Activated naive CD4-positive, alpha-beta T cell treated with Interleukin-2 at 50 U/mL for 16 hours (primary cell): ENCODE measurements at regions not wholly inside any gene's neighbourhood (a gene's known extent, or its start where the extent isn't known, plus 50 kb on each side); places are given as distances from the start of the nearest gene placed in this dataset.

Experiments used
- DNase-seq: peaks from one replicate; pipeline ENCODE4 v3.0.0-alpha.2; 2020

GRCh38 chr1:87733386-87733785 is 404.7 kb downstream of the LMO4 start:
- no peak for DNase-seq

GRCh38 chr1:87735750-87736149 is 407.1 kb downstream of the LMO4 start:
- DNase-seq, result no peak

DNA sequence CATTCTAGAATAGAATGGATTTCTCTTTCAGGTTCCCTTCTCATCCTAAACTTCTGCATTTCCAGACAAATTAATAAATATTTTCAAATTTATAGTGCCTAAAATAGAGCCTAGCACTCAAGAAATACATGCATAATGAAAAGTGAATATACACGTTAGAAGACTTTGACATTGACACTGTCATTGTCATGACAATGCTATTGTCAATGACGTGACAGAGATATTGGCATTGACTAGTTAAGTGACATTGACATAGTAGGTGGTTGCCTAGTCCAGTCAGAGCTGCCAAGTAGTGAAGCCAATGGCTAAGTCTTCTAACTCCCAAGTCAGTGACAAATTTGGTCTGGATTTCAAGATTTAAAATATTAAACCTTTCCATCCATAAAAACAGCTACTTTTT is 410.5 kb downstream of the LMO4 start:
- DNase-seq, result no peak

GRCh38 chr1:87739704-87740103 is 411.0 kb downstream of the LMO4 start:
- no peak for DNase-seq

GRCh38 chr1:87743256-87743655 is 414.6 kb downstream of the LMO4 start:
- no peak for DNase-seq

DNA sequence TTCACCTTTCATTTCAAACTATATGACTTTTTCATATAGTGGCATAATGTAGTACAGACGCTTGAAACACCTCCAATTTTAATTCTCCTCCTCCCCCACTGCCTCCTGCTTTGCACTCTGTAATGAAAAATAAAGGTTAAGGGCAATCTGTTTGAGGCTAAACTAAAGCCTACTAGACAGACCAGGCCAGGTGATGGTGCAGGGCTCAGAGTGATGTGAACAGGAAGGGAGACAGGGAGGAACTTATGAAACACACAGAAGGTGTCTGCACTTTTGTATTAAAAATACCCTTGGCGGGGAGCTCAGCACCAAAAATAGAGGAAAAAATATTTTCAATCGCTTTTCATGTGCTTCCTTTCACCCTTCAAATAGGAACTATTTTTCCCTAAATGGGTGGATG is 415.4 kb downstream of the LMO4 start:
- no peak for DNase-seq

GRCh38 chr1:87744763-87745162 is 416.1 kb downstream of the LMO4 start:
- no peak for DNase-seq

GRCh38 chr1:87753366-87753765 is 424.7 kb downstream of the LMO4 start:
- no peak for DNase-seq

DNA sequence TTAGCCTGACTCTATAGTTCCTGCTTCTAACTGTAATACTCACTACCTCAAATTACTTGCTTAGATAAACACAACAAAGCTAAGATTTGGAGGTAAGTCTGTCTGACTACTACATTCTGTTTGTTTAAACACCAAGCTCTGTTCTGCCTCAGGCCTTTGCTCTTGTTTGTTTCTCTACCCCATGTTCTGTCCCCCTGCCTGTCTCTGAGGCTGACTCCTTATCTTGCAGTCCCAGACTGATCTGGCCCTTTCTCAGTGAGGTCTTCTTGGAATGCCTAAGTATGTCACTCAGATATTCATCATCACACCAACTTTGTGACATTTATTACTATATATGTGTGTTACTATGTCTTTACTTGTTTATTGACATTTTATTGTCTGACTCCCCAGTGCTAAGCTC is 425.5 kb downstream of the LMO4 start:
- DNase-seq, result no peak

DNA sequence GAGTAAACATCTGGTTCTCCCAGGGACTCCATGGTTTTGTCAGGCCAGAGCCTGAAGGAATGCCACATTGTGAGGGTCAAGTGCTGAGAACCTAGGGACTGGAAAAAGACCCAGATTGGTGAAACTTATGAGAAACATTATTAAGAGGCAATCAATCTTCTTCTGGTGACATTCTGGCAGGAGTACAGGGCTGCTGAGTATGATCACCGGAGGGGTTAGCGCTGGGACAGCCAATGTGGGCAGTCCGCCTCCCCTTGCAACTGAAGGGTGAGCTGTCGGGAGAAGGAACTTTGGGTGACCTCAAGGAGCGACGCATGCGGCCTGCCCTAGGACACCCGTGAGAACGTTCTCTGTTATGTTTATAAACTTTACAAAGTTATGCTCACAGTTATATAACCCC is 429.0 kb downstream of the LMO4 start:
- no peak for DNase-seq

GRCh38 chr1:87759421-87760087 is 430.9 kb downstream of the LMO4 start:
- no peak for DNase-seq

DNA sequence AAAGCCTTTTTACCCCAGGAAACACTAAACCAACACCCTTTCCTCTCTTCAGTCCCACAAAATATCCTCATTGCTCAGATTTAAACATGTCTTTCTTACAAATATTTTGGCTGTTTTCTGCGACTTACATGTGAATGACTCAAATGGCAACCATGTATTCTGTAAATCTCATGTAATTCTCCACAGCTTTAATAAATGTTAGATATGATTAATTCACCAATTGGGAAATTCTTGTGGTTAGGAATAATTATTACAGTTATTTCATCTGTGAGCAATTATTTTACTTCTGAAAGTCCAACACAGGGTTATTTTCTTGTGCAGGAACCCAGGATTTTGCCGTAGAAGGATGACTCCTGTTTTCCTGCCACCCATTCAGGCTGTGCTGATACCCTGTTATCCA is 431.5 kb downstream of the LMO4 start:
- DNase-seq, result no peak

DNA sequence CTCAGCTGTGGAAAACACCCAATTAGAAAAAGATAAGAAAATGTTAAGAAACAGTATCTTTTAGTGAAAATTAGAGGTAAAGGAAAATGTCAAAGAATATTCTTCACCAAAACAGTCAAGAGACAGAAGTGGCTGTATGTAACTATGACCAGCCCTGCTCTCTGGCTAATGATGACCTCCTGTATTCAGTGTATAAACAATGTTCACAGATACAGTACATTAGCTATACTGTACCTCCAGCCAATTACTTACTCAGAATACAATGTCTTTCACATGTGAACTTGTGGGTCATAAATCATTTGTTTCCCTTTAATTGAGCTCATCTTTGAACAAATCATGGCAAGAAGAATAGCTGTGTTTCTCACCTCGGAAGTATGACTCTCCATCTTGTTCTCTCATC is 432.0 kb downstream of the LMO4 start:
- DNase-seq, result no peak

GRCh38 chr1:87763483-87763882 is 434.8 kb downstream of the LMO4 start:
- no peak for DNase-seq

- no peak for DNase-seq
These were observed 436.5 kb downstream of the LMO4 start for GRCh38 chr1:87765057-87765680.

- DNase-seq, result no peak
These were observed 437.0 kb downstream of the LMO4 start for GRCh38 chr1:87765681-87766070.

DNA sequence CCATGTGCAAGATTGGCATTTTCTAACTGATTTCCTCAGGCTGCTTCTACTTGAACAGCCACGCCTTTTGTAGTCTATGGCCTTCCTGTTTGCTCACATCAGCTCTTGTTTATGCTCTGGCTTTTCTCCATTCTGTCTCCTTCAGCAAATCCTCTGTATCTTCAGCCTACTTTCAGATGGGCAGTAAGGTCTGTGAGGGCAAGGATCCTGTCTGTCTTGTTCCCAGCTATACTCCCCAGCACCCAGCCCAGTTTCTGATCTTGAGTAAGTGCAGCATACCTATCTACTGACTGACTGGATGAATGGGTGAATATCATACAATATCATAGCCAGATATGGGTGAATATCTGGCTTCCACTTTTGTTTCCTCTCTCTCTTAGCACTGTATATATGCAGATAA is 438.1 kb downstream of the LMO4 start:
- no peak for DNase-seq

- DNase-seq, result no peak
These were observed 450.2 kb downstream of the LMO4 start for GRCh38 chr1:87778896-87779295.

DNA sequence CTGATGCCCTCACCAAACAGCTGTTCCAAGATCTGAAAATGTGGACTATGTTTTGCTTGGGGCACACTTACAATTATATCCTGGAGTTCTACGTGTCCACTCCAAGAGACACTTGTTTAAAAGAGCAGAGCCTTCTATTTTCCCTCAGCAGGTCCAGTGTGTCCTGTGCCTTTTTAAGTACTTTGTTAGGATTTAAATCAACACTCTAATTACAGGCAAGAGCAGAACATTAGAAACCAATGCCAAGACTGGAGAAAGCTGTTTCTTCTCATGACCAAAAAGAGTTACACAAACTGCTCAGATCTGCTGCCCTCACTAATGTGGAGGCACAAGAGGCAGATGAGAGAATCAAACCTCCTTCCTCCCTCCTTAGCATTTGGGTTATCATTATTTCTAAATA is 452.9 kb downstream of the LMO4 start:
- DNase-seq, result no peak

DNA sequence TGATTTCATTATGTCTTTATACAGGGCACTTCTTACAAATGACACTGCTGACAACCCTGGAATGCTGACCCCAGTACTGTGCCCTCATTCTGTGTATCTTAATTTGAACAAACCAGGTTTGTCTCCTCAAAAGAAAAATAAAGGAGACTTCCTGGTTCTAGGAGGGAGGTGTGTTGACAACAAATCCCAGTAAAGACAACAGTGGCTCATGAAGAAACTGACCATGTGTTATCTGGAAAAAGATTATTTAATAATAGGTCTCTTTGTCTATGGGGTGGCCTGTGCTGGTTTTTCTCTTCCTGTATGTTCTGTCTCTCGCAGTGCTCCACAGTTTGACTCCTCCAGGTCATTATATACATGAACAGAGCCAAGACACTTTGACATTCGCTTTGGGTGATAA is 454.6 kb downstream of the LMO4 start:
- DNase-seq, result no peak

- no peak for DNase-seq
These were observed 456.7 kb downstream of the LMO4 start for GRCh38 chr1:87785386-87785785.

DNA sequence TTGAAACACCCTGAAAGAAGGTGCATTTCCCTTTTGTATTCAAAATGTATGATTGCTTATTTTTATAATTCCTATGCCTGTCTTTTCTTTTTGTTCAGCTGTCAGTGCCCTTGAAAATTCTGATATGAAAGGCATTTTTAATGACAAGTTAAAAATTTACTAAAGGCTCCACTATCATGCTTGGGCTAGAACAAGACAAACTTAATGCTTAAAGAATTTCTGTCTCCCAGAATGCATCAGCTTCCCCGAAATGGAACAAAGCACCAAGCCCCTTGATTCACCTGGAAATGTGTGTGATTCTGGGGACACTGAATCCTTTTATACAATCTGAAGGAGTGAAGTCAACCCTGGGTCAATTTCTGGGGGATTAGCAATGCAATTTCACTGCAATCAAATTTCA is 457.5 kb downstream of the LMO4 start:
- no peak for DNase-seq

GRCh38 chr1:87786861-87787545 is 458.3 kb downstream of the LMO4 start:
- DNase-seq, result no peak

GRCh38 chr1:87787551-87787950 is 458.9 kb downstream of the LMO4 start:
- no peak for DNase-seq

GRCh38 chr1:87790756-87791155 is 462.1 kb downstream of the LMO4 start:
- DNase-seq, result no peak
